K562 (cell line): ENCODE measurements at regions not wholly inside any gene's neighbourhood (a gene's known extent, or its start where the extent isn't known, plus 50 kb on each side); places are given as distances from the start of the nearest gene placed in this dataset.

Experiments
- ATAC-seq: fragments of 200-7000 bp; cut with Tn5 transposase; 3 replicates; pipeline ENCODE4 v1.9.1; 2020; ENCODE audit warnings: moderate library complexity
- BruUV-seq: library from RNA; stranded (reverse); fragments of 400-500 nt; replicated peaks from 2 replicates; lab custom pipeline; 2021; lab: Mats Ljungman, UMichigan
- CTCF ChIA-PET: fragments of 300-600 bp; formaldehyde crosslinking; extraction: SDS; loops from one replicate; lab custom pipeline; 2021; ENCODE audit warnings: low intra/inter-chr PET ratio; lab: Yijun Ruan, JAX
- POLR2A ChIA-PET: fragments of 300-600, 350-650 bp; sonication (Branson Sonifier 250); formaldehyde crosslinking; extraction: SDS; loops from one replicate; lab custom pipeline; 2021; ENCODE audit warnings: antibody characterized with exemption, inconsistent platforms; lab: Yijun Ruan, JAX
- DNase-seq, 4 experiments: peaks; one replicate each; pipeline versions ENCODE4 v3.0.0 to v3.0.0-alpha.2; 2011 to 2018; ENCODE audit warnings: low spot score in 3 of 4, mixed read lengths in 3 of 4; ENCODE audit errors: extremely low read depth in 1 of 4
- FAIRE-seq: peaks from 2 replicates; lab custom pipeline; 2011; peaks lifted over from hg19 to GRCh38; lab: Jason Lieb, UNC
- H2AFZ ChIP-seq: 2 replicates; pipeline ENCODE4 v1.6.0; 2011; ENCODE audit warnings: low read depth, low read length, control low read depth, inconsistent platforms
- H3K27ac ChIP-seq: fragments of 200-600 bp; 3 replicates; pipeline ENCODE4 v1.8.0; 2011; ENCODE audit warnings: low read depth, mild to moderate bottlenecking, control low read depth, inconsistent platforms, low read length, moderate library complexity, mixed read lengths; ENCODE audit errors: extremely low read depth
- H3K27me3 ChIP-seq, 2 experiments: fragments of 300-600 bp in 1 of 2; 2 replicates in 1 of 2; 3 replicates in 1 of 2; pipeline versions ENCODE4 v1.6.0 to v1.8.0; 2011; ENCODE audit warnings: inconsistent platforms in 2 of 2, low read length in 2 of 2, mild to moderate bottlenecking in 1 of 2, mixed read lengths in 1 of 2, moderate library complexity in 1 of 2; ENCODE audit not compliant: control insufficient read depth in 2 of 2, insufficient read depth in 2 of 2
- H3K36me3 ChIP-seq: fragments of 300-600 bp; 3 replicates; pipeline ENCODE4 v1.8.0; 2011; ENCODE audit warnings: mild to moderate bottlenecking, low read length, inconsistent platforms; ENCODE audit not compliant: control insufficient read depth, insufficient read depth
- H3K4me1 ChIP-seq, 2 experiments: fragments of 200-600 bp in 1 of 2; replicated peaks in 1 of 2; 2 replicates in 1 of 2; 3 replicates in 1 of 2; pipeline versions ENCODE4 v1.5.1 to v1.8.0; 2011; ENCODE audit warnings: inconsistent platforms in 2 of 2, low read length in 2 of 2, mild to moderate bottlenecking in 1 of 2, mixed read lengths in 1 of 2, moderate library complexity in 1 of 2; ENCODE audit not compliant: control insufficient read depth in 2 of 2, insufficient read depth in 2 of 2
- H3K4me2 ChIP-seq: 2 replicates; pipeline ENCODE4 v1.6.1; 2011; ENCODE audit warnings: low read length, control low read depth, inconsistent platforms, mixed read lengths; ENCODE audit not compliant: insufficient read depth
- H3K4me3 ChIP-seq: fragments of 200-600 bp; sonication (generic), shearing (Covaris generic); 2 replicates; pipeline ENCODE4 v1.5.1; 2016; ENCODE audit warnings: control low read depth, inconsistent platforms
- H3K79me2 ChIP-seq: fragments of 200-600 bp; 3 replicates; pipeline ENCODE4 v1.8.0; 2011; ENCODE audit warnings: low read length, inconsistent platforms; ENCODE audit not compliant: control insufficient read depth, insufficient read depth
- H3K9ac ChIP-seq, 2 experiments: 2 replicates each; pipeline versions ENCODE4 v1.6.0 to v1.6.1; 2011; ENCODE audit warnings: low read depth in 2 of 2, low read length in 2 of 2, control low read depth in 1 of 2, inconsistent platforms in 1 of 2, mild to moderate bottlenecking in 1 of 2, mixed read lengths in 1 of 2; ENCODE audit not compliant: insufficient read depth in 1 of 2
- H3K9me1 ChIP-seq: one replicate; pipeline ENCODE4 v1.6.0; 2011; ENCODE audit warnings: inconsistent platforms, mild to moderate bottlenecking, low read length, moderate library complexity; ENCODE audit not compliant: control insufficient read depth, insufficient read depth
- H3K9me3 ChIP-seq: replicated peaks from 2 replicates; pipeline ENCODE4 v1.5.1; 2011; ENCODE audit warnings: low read depth, low read length, inconsistent platforms; ENCODE audit not compliant: control insufficient read depth, insufficient read depth
- H4K20me1 ChIP-seq: replicated peaks from 2 replicates; pipeline ENCODE4 v1.6.1; 2011; ENCODE audit warnings: low read length, inconsistent platforms, mixed read lengths; ENCODE audit not compliant: control insufficient read depth, insufficient read depth
- ARID2 ChIP-seq: fragments of 450-650 bp; IDR thresholded peaks from 2 replicates; pipeline ENCODE4 v1.6.1; 2017; ENCODE audit warnings: antibody characterized with exemption, mild to moderate bottlenecking
- ARID3A ChIP-seq: IDR thresholded peaks from 2 replicates; pipeline ENCODE4 v1.6.1; 2012; ENCODE audit warnings: low read depth, low read length, improper control_type of control experiment, borderline replicate concordance
- C11orf30 ChIP-seq: fragments of 450-650 bp; IDR thresholded peaks from 2 replicates; pipeline ENCODE4 v1.6.1; 2016; ENCODE audit warnings: low read depth, mild to moderate bottlenecking
- ETV5 ChIP-seq: sonication (generic); formaldehyde crosslinking; IDR thresholded peaks from 2 replicates; pipeline ENCODE4 v1.4.0; 2020; ENCODE audit warnings: low read depth, mild to moderate bottlenecking, missing genetic modification reagents
- HDAC6 ChIP-seq: IDR thresholded peaks from 2 replicates; pipeline ENCODE4 v1.6.1; 2012; ENCODE audit warnings: low read depth, mild to moderate bottlenecking, control low read depth, inconsistent platforms, low read length, moderate library complexity
- HEY1 ChIP-seq: fragments of 250-450 bp; sonication (Bioruptor Pico); IDR thresholded peaks from 2 replicates; pipeline ENCODE4 v1.5.0; 2020; ENCODE audit warnings: mild to moderate bottlenecking, moderate library complexity, borderline replicate concordance
- MEF2D ChIP-seq: conservative IDR thresholded peaks from 2 replicates; pipeline ENCODE4 v1.6.1; 2016; ENCODE audit warnings: low read depth, missing genetic modification characterization, missing compliant biosample characterization
- POLR2AphosphoS5 ChIP-seq: IDR thresholded peaks from 2 replicates; pipeline ENCODE4 v1.6.1; 2011; ENCODE audit warnings: mild to moderate bottlenecking, low read depth, low read length, moderate library complexity; ENCODE audit not compliant: control insufficient read depth, insufficient read depth
- SRSF7 ChIP-seq: fragments of 200-400 bp; formaldehyde crosslinking; optimal IDR thresholded peaks from 2 replicates; pipeline ENCODE3; 2017; ENCODE audit warnings: mild to moderate bottlenecking, low read depth, low read length
- ZBTB7A ChIP-seq: IDR thresholded peaks from 2 replicates; pipeline ENCODE4 v1.6.1; 2011; ENCODE audit warnings: low read depth, mild to moderate bottlenecking, low read length, moderate library complexity, borderline replicate concordance; ENCODE audit not compliant: control insufficient read depth
- WGBS: fragments of 100-300 bp; shearing (Covaris generic); methylation state at CpG from one replicate; pipeline ENCODE4 v1.1.6; 2016; ENCODE audit warnings: low coverage, mixed read lengths; ENCODE audit not compliant: insufficient coverage; ENCODE audit errors: missing lambda C conversion rate; 5-methylcytosine and 5-hydroxymethylcytosine counted together
- in situ Hi-C: fragments of 300-500 bp; cut with MboI; formaldehyde crosslinking; loops from 4 replicates; pipeline ENCODE4 v1.15.0; 2018; ENCODE audit warnings: inconsistent platforms, mixed read lengths
- intact Hi-C: fragments of 100-400 bp; cut with micrococcal nuclease; formaldehyde crosslinking; loops from 2 replicates; pipeline ENCODE4 v1.14.2; 2022
- TF ChIP-seq, protein P1 (sequence below): fragments of 450-650 bp; IDR thresholded peaks from 2 replicates; pipeline ENCODE4 v1.6.1; 2018; ENCODE audit not compliant: partially characterized antibody
- TF ChIP-seq, protein P2 (sequence below): fragments of 200-400 bp; formaldehyde crosslinking; IDR thresholded peaks from 2 replicates; pipeline ENCODE4 v1.6.1; 2017; ENCODE audit warnings: mild to moderate bottlenecking, low read depth, low read length, moderate library complexity

DNA sequence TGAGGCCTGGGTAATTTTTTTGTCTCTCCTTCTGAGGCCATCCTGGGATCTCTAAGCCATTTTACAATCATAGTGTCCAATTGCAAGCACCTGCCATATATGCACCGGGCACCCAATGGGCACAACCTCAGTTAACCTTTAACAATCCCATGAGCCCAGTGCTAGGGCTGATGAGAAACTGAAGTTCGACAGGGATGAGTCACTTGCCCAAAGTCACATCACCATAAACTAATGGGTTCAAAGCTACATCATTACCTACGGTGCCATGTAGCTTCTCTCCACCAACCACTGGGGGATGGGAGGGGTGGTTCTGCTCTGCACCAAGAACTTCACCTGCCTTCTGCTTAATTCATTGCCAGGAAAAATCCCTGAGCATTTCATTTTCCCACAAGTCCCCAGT, 95.8 kb upstream of the ZNF716 start (continued):
- TF ChIP-seq ARID3A (no peak), ARID2 (no peak)
- TF ChIP-seq, protein P1, sequence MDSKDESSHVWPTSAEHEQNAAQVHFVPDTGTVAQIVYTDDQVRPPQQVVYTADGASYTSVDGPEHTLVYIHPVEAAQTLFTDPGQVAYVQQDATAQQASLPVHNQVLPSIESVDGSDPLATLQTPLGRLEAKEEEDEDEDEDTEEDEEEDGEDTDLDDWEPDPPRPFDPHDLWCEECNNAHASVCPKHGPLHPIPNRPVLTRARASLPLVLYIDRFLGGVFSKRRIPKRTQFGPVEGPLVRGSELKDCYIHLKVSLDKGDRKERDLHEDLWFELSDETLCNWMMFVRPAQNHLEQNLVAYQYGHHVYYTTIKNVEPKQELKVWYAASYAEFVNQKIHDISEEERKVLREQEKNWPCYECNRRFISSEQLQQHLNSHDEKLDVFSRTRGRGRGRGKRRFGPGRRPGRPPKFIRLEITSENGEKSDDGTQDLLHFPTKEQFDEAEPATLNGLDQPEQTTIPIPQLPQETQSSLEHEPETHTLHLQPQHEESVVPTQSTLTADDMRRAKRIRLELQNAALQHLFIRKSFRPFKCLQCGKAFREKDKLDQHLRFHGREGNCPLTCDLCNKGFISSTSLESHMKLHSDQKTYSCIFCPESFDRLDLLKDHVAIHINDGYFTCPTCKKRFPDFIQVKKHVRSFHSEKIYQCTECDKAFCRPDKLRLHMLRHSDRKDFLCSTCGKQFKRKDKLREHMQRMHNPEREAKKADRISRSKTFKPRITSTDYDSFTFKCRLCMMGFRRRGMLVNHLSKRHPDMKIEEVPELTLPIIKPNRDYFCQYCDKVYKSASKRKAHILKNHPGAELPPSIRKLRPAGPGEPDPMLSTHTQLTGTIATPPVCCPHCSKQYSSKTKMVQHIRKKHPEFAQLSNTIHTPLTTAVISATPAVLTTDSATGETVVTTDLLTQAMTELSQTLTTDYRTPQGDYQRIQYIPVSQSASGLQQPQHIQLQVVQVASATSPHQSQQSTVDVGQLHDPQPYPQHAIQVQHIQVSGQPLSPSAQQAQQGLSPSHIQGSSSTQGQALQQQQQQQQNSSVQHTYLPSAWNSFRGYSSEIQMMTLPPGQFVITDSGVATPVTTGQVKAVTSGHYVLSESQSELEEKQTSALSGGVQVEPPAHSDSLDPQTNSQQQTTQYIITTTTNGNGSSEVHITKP: no peak

DNA sequence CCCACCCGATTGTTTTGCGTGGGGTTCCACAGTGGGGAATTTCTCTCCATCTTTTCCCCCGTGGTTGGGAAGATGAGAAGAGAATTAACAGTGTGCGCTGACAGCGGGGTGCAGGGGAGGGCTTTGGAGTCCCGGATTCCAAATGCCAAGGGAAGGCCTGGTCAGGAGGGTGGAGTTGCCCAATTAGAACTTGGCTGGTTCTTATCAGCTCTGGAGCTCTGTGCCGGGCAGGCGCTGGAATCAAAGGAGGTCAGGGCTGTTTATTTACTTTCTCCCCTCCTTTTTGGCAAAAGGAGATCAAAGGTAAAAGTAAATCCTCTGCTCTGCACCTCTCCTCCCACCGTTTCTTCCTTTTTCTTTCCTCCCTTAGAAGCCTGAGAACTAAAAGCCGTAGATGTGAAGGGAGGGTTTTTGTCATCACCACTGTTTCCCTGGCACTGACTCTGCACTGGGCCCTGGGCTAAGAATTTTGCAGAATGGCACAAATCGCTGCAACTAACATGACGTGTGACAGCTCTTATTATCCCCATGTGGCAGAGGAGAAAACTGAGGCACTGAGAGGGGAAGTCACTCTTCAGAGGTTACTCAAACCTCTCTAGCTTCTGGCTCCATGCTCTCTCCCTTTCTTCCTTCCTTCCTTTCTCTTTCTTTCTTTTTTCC, 95.2 kb upstream of the ZNF716 start:
- no peaks in the 10 kb centered on the region for H3K9me1 ChIP-seq
- intact Hi-C loops (no loop called here), in situ Hi-C loops (no loop called here)
- no peak overlapping the region for H3K4me3 ChIP-seq
- no peaks in the 10 kb centered on the region for H3K9me3 ChIP-seq
- H4K20me1 ChIP-seq: no peaks in the 10 kb centered on the region
- no peak overlapping the region for H3K9ac ChIP-seq
- DNase-seq: no peak
- H3K79me2 ChIP-seq: no peaks in the 10 kb centered on the region
- H3K27me3 ChIP-seq: no peaks in the 10 kb centered on the region
- no peaks in the 10 kb centered on the region for H3K4me1 ChIP-seq
- H3K4me2 ChIP-seq: no peak overlapping the region
- ChIA-PET POLR2A (no interaction called here), CTCF (interaction anchor here (0.7 kb wide), 1 partner anchor 11 kb away, joined by 4 read pairs; no protein-coding TSS in a partner anchor)
- H3K36me3 ChIP-seq: no peaks in the 10 kb centered on the region
- no peak for ATAC-seq
- no peak for FAIRE-seq
- H2AFZ ChIP-seq: no peak overlapping the region
- BruUV-seq: no TSS peak
- WGBS: 1% methylated on average over 12 of the region's 12 CpGs
- H3K27ac ChIP-seq: no peak overlapping the region
- TF ChIP-seq MEF2D (tag) (no peak), POLR2AphosphoS5 (no peak), C11orf30 (no peak), HDAC6 (no peak), SRSF7 (no peak), ZBTB7A (no peak), HEY1 (CRISPR knock-in tag) (no peak), ETV5 (CRISPR knock-in tag) (no peak)
- TF ChIP-seq, protein P2, sequence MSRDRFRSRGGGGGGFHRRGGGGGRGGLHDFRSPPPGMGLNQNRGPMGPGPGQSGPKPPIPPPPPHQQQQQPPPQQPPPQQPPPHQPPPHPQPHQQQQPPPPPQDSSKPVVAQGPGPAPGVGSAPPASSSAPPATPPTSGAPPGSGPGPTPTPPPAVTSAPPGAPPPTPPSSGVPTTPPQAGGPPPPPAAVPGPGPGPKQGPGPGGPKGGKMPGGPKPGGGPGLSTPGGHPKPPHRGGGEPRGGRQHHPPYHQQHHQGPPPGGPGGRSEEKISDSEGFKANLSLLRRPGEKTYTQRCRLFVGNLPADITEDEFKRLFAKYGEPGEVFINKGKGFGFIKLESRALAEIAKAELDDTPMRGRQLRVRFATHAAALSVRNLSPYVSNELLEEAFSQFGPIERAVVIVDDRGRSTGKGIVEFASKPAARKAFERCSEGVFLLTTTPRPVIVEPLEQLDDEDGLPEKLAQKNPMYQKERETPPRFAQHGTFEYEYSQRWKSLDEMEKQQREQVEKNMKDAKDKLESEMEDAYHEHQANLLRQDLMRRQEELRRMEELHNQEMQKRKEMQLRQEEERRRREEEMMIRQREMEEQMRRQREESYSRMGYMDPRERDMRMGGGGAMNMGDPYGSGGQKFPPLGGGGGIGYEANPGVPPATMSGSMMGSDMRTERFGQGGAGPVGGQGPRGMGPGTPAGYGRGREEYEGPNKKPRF: no peak
